Hematopoietic multipotent progenitor cell treated with erythropoietin and hydrocortisone succinate and interleukin-3 and kit ligand, for 17 days (in vitro differentiated cells): ENCODE measurements at regions not wholly inside any gene's neighbourhood (a gene's known extent, or its start where the extent isn't known, plus 50 kb on each side); places are given as distances from the start of the nearest gene placed in this dataset.
"Not testable (repeated sequence)": the region's sequence is repeated elsewhere in the genome, so short reads cannot be mapped to it uniquely, and the experiment has no call there.

Experiments
- DNase-seq: peaks from one replicate; pipeline ENCODE4 v3.0.0-alpha.2; 2015; ENCODE audit warnings: low spot score

DNA sequence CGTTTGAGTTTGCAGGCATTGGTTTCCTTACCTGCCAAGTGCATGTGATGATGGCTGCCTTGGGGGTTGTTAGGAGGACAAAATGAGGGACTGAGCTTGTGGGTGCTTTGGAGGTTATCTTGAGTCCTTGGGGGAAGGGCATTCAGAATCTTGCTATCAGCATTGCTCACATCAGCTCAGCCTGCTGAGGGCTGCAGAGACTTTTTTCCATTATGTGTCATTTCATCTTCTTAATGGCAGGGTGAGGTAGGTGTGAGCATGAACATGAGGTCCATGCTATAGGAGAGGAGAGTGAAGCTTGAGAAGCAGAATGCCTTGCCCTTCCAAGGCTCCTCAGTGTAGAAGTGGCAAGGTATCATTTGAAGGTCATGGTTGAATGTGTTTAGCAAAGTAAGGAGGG, 112.3 kb downstream of the MIAT start:
- no peak for DNase-seq

DNA sequence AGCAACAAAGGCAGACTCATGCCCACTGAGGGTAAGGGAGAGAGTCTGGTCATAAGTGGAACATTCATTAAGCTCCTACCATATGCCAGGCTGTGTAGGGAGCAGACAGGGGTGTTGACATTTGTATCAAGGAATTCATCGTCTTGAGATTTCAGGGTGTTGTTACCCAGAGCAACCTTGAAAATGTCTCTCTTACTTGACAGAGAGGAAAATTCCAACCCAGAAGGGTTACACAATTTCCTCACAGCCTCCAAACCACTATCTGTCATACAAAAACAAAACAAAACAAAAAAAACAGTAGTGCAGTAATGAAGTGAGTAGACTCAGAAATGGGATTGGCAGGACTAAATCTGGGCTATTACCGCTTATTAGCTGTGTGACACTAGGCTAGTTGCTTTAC, 113.2 kb downstream of the MIAT start:
- no peak for DNase-seq

DNA sequence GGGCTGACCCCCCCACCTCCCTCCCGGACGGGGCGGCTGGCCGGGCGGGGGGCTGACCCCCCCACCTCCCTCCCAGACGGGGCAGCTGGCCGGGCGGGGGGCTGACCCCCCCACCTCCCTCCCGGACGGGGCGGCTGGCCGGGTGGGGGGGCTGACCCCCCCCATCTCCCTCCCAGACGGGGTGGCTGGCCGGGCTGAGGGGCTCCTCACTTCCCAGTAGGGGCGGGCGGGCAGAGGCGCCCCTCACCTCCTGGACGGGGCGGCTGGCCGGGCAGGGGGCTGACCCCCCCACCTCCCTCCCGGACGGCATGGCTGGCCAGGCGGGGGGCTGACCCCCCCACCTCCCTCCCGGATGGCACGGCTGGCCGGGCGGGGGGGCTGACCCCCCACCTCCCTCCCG, 115.7 kb downstream of the MIAT start:
- DNase-seq: not testable (repeated sequence)

DNA sequence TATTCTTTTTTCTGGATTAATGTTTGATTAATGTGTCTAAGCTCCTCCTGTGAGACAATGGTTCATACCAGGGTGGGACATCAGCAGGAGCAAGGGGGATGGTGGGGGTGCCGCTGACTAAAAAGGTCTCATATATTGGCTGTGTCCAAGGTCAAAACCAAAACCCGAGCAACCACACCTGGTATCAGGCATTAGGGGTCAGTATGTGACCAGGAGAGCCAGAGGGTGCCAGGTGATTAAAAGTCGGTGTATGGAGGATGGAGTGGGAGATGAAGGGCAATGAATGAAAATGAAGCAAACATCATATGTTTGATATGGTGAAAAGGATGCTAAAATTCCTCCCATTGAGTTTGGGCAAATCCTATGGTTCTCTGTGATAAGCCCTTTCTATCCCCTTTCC, 118.0 kb downstream of the MIAT start:
- DNase-seq: no peak

DNA sequence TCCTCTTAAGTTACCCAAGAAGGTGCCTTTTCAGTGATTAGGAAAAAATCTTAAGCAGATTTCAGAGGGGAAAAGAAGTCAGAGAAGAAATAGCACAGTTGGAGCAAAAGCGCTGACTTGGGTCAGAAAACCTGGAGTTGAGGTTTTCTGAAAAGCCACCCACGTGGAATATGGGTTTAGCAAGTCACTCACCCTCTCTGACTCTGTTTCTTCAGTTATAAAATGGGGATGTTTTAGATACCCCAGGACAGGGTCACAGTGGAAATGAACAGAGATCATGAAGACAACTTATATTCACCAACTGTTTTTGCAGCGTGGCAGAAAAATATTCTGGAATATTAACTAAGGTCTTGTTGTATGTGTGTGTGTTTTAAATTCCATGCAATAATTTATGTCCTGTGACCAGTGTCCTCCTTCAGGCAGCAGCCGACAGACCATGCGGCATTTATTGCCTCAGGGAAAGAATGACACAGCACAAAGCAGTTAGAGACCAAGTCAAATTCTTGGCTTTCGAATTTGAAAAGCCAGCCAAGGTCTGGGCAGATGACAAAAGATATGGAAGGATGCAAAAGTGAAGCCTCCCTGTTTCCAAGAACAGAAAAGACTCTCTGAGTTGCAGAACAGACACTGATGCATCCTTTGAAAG, 119.9 kb downstream of the MIAT start:
- DNase-seq: no peak

DNA sequence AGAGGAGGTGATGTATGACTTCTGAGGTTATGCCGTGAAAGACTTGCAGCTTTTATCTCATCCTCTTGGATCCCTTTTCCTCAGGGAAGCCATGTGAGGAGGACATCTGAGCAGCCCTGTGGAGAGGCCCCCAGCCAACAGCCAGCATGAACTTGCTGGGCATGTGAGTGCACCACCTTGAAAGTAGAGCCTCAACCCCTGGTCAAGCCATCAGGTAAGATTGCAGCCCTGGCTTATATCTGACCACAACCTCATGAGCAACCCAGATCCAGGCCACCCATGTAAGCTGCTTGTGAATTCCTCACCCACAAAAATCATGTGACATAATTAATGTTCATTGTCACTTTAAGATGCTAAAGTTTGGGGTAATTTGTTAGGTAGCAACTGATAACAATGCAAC, 121.0 kb downstream of the MIAT start:
- no peak for DNase-seq

DNA sequence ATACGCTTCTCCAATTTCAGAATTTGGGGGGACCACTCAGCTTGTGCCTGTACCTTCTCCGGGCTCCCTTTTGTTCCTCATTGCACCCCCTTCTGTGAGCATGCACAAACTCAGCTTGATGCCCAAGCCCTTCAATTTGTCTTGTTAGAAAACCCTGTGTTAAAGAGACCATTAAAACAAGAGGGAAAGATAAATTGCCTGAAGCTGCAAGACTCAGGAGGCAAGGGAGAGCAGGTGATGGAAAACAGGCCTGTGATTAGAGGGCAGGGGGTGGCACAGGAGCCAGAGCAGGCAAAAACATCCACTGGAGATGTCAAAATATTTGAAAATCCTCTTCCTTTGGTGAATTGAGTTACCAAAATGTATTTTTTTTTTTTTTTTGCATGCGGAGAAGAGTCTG, 121.7 kb downstream of the MIAT start:
- DNase-seq: no peak

DNA sequence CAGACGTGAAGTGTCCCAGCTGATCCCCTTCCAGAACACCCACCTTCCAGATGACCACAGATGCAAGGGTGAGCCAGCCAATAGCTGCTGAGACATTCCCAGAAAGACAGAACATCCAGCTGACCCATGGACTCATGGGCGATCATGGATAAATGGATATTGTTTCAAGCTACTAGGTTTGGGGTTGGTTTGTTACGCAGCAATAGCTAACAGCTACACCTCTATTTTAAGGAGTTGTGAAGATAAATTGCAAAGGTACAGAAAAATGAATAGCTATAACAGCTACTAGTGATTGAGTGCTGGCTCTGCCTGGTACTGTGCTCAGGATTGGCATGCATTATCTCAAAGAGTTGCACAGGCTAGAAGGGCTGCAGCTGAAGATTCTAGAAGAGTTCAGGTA, 122.5 kb downstream of the MIAT start:
- no peak for DNase-seq

DNA sequence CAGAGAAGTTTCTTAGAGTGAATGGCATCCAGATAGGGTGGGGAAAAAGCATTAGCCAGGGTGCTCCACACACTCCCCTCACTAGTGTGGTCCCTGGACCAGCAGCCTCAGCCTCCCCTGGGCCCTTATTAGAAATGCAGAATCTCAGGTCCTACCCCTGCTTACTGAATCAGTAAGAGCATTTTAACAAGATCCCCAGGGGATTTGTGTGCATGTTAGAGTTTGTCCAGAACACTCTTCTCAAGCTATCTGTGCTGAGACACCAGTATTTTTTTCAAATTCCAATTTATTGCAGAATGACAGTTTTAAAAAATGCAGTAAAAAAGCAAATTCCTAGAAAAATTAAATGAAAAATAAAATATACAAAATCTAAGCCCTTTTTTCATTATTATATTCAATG, 123.1 kb downstream of the MIAT start:
- DNase-seq: no peak

DNA sequence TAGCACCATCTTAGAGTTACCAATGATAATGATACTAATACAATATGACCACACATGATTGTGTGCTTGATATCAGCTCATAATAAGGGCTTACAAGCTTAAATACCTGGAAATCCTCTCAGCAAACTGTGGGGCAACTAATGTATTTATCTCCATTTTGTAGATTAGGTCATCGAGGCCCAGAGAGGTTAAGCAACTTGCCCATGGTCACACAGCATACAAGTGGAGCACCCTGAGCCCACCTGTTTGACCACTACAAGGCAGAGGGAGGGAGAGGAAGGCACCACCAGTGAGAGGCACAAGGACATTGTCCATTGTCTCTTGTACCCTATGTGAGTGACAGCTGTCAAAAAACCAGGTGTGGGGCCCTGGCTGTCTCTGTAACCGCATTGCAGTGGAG, 123.7 kb downstream of the MIAT start:
- DNase-seq: no peak

DNA sequence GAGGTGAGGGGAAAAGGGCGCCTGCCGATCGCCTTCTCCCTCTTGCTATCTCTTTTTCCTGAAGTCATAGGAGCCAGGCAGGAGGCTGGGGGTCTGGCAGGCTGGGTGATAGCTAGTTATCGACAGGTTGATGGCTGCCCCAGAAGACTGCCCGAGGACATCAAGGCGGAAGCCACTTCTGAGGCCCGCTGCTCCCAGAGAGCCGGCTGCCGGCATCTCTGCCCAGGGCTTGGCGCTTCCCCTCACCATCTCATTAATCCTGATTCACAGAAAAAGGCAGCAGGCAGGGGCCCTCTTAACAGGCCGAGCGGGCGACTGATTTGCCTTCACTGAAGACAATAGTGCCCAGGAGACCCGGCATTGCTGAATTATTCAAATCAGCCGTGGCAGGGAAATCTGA, 124.2 kb downstream of the MIAT start:
- DNase-seq: no peak

DNA sequence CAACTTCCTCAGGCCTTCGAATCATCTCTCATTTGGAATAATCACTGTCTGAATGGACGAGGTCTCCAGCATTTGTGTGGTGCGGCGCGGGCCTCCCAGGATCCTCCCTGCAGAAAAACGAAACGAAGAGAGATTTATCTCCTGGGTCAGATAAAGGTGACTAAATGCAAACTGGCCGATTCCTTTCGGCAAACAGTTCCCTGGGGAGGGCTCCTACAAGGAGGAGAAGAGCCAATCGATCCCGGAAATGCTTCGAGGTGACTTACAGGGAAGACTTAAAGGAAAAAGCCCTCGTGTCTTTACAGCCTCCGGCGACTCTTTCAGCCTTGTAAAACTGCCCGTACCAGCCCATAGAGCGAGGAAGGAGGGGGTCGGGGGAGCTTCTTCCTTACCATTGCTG, 126.5 kb downstream of the MIAT start:
- no peak for DNase-seq

DNA sequence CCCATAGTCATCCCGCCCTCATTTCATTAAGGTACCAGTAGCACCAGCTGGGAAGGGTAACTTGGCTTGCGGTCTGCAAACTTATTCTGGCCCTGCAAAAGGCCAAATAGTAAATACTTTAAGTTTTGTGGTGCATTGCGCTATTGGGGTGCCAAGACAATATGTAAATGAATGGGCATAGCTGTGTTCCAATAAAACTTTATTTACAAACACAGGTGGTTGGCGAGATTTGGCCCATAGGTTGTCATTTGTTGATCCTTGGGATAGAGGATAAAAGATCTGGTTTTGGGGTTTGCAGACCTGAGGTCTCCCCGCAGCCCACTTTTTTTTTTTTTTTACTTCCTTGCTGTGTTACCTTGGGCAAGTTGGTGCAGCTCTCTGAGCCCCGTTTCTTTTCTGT, 127.4 kb downstream of the MIAT start:
- no peak for DNase-seq

DNA sequence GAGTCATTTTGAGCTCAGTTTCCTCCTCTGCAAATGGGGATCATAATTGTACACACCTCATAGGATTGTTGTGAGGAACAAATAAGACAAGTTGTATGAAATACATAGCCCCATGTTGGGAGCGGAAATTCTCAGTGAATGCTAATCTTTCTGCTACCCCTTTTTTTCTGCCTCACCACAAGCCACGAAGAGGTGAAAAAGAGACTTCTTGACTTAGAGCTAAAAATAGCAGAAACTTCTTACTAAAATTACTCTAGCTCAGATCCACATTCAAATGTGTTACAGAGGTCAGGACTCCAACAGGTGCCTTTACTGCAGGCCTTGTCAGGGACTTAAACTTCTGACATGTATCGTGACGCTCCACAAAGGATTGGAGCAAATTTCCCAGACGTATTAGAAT, 128.5 kb downstream of the MIAT start:
- no peak for DNase-seq

DNA sequence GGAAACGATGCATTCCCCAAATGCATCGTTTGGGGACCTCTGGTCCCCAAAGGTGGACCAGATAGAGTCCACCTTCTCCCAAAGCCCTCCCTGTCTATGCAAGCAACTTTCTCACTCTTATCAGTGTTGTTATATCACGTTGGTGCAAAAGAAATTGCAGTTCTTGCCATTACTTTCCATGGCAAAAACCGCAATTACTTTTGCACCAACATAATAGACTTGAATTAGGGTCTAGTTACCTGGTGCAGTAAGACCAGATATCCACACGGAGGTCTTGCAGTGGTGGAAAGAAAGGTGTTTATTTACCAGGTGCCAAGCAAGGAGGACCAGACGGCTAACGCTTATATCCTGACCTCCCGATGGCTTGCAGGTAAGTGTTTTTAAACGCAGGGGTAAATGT, 129.0 kb downstream of the MIAT start:
- no peak for DNase-seq

DNA sequence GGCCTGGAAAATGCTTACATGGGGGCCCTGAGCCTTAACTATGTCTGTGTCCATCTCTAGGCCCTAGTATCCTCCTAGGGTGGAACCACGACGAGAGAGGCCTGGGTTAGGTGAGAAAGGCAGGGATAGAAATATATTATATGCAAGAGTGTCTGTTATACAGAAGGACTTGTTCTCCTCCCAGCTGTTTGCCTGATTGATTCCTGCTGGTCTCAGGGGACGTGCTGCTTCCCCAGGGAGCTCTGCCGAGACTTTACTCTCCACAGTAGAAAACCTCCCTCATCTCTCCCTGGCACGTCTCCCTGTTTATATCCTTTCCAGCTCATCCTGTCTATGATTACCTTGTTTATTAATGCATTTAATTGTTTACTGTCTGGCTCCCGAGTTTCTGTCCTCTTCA, 132.6 kb downstream of the MIAT start:
- DNase-seq: no peak

DNA sequence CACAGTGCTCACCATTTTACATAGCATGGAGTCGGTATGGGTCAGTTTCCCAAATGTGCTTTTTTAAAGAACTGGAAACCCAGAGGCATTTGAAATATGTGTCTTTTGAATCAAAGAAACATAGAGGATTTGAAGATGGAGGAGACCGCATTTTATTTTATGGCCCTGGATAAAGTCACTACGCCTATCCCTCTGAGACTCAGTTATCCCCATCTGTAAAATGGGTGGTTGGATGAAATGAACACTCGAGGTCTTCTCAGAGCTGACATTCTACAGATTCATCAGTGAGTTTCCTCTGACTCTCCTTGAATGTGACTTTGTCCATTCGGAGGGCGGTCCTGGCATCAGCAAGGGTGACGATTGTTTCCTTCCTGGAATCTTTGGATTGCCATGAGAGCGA, 135.1 kb downstream of the MIAT start:
- no peak for DNase-seq

DNA sequence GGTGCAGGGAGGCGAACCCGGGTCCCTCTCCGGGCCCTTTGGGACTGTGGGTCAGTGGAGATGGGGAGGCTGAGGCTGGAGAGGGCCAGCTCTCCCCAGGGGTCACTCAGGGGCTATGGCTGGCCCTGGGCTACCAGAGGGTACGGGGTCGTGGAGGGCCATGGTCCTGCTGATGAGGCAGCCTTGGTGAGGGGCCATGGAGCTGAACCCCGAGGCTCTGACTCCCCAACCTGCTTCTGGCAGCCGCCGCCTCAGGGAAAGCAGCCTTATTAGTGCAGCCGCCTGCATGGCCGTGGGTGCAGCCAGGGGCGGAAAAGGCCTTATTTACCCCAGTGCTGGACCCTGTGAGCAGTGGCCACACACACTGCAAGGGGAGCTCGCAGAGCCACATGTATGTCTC, 139.4 kb downstream of the MIAT start:
- no peak for DNase-seq

DNA sequence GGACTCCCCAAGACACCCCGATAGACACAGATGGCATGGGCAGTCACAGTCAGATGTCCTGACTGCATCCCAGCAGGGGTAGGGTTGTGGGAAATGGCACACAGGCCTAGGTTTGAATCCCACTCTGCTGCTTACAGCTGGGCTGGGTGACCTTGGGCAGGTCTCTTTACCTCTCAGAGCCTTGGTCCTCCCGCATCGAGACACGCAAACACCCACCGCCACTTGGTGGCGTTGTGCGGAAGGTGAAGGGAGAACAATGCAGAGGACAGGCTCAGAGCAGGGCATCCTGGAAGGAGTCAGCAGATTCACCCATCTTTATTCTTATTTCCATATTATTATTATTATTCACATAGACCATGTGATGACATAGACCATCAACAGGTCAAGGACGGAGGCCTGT, 140.5 kb downstream of the MIAT start:
- no peak for DNase-seq

DNA sequence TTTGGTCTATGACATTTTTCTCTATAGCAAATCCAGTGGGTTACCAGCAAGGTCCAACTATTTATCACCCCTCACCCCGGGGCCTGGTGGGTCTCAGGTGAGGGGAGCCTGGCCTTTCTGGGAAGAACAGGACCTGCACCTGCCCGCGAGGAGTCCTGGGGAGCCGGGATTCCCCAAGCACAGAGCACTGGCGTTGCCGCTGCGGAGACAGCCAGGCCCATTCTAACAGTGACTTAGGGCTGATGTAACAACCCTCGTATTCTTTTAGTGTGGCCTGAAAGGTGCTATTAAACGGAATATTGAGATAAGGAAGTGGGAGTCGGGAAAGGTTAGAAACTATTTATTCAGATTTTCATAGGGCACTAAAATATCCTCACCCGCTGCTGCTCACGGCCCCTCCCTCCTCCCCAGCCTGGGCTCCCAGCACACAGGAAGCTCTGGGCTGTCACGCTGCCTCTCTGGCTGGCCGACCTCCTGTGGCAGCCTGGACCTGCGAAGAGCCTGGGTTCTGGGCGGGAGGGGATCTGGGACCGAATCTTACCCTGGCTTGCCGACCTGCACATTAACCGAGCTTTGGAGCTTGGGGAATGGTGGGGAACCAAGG, 141.2 kb downstream of the MIAT start:
- no peak for DNase-seq

DNA sequence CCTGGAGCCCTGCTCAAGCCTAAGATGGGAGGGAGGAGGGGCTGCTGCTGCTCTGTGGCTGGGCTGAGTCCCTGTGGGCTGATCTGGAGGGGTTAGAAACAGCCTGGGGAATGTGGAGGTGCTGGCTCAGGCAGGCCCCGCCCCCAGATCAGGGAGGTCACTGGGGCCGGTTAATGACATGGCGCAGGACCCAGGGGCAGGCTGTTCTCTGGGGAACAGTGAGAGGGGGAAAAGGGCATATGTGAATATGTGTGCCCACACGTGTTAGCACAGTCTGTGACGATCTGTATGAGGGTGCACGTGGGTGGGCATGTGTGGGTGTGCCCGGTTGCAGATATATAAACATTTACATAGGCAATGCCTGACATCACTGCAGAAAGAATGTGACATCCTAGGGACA, 143.5 kb downstream of the MIAT start:
- DNase-seq: no peak

DNA sequence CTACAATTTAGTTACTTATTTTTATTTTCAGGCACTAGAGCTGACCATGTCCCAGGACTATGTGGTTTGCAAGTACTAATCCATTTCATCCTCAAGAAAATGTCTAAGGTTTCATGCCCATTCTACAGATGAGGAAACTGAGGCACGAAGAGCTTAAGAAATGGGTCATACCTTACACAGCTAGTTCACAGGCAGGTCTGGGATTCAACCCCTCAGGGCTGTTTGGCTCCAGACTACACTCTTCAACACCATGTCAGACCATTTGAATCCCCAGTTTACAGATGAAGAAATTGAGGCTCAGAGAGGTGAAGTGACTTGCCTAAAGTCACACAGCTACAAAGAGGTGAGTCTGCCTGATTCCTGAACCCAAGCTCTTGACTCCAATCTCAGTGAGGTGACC, 144.1 kb downstream of the MIAT start:
- no peak for DNase-seq

DNA sequence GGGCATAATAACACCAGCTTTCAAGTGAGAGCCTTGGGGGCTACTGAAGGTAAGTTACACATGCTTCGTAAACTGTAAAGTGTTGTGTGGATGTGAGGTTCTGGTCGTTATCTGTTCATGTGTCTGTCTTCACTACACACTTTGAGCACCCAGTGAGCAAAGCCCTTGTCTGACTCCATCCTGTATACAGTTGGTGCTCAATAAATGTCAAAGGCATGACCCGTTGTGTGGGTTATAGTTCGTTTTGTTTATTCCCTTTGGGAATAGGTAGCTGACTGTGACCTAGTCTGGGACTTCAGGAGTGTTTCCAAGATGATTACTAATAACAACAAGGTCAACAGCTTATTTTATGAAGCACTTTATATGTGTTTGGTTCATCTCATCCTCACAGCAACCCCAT, 146.9 kb downstream of the MIAT start:
- DNase-seq: no peak

DNA sequence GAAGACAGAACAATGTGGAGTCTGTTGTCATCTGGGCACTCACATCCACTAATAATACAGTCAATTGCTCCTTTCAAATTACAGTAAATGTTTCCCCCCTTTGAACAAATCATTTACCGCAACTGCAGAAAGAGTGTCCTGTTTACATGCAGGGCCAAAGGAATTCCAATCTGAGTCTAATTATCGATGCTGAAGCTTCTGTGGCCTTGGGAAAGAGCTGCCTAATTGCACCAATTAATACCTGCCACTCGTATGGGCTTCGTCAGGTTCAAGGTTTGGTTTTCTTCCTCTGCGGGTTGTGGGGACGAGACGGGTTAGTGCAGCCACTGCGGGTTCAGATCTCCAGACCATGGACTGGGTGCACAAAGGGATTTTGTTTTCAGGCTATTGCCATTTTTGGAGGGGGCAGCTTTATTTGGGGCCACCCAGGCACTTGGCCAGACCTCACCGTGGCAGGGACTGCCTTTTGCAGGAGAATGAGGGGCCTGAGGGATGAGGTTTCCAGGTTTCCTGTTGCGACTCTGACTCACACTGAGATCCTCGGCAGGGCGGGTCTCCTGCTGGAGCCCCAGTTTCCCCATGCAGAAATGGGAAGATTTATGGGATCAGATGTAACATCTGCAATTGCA, 147.6 kb downstream of the MIAT start:
- no peak for DNase-seq
